ENCODE measurements at regions not wholly inside any gene's neighbourhood (a gene's known extent, or its start where the extent isn't known, plus 50 kb on each side); places are given as distances from the start of the nearest gene placed in this dataset.

DNA sequence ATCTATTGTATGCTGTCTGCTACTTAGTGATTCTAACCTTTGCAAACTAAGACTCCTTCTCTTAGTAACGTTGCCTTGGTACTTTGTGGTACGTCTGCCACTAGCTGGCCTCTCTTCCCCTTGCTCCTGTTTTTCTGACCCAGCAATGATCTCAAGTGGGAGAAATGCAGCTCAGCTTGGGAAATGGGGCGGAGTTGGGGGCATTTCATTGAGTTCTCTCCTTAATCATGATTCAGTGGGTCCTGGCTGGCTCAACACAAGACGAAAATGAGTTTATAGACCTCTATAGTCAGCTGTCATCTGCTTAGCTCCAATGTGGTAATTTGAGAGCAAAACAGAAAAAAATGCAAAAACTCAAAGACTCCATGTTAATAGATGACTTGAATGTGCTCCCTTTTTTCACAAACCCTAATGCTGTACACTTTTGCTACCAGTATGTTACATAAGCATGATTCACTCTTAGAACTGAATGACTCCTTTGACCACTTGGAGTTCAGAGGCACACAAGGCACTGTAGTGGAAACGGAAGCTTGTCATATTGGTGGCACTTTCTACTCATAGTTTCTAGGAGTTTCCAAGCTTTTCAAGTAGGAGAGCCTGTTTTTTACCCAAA is 55.3 kb upstream of the SOX4 start:
- Histone ChIP-seq H3K27me3 (ENCODE audit: control insufficient read depth, insufficient read depth, low read length) (no peaks in the 10 kb centered on the region), H3K4me1 (ENCODE audit: control insufficient read depth, insufficient read depth, low read length) (no peaks in the 10 kb centered on the region), H3K9me3 (ENCODE audit: control insufficient read depth, insufficient read depth, low read depth, low read length) (no peaks in the 10 kb centered on the region), H3K36me3 (ENCODE audit: control insufficient read depth, insufficient read depth, low read length) (no peaks in the 10 kb centered on the region), H3K4me3 (ENCODE audit: low read depth in 2 of 2, low read length in 2 of 2) (no peak overlapping the region), H3K27ac (ENCODE audit: low read length) (no peak overlapping the region)
- BruUV-seq (replicated peaks): no TSS peak
- ATAC-seq: no peak
- intact Hi-C loops (cut with micrococcal nuclease; ENCODE audit: unreplicated experiment): no loop called here
- ChIA-PET CTCF (no interaction called here), POLR2A (interaction anchor here (0.6 kb wide), 1 partner anchor 408 kb away, joined by 19 read pairs; no protein-coding TSS in a partner anchor)
- TF ChIP-seq, protein P1, sequence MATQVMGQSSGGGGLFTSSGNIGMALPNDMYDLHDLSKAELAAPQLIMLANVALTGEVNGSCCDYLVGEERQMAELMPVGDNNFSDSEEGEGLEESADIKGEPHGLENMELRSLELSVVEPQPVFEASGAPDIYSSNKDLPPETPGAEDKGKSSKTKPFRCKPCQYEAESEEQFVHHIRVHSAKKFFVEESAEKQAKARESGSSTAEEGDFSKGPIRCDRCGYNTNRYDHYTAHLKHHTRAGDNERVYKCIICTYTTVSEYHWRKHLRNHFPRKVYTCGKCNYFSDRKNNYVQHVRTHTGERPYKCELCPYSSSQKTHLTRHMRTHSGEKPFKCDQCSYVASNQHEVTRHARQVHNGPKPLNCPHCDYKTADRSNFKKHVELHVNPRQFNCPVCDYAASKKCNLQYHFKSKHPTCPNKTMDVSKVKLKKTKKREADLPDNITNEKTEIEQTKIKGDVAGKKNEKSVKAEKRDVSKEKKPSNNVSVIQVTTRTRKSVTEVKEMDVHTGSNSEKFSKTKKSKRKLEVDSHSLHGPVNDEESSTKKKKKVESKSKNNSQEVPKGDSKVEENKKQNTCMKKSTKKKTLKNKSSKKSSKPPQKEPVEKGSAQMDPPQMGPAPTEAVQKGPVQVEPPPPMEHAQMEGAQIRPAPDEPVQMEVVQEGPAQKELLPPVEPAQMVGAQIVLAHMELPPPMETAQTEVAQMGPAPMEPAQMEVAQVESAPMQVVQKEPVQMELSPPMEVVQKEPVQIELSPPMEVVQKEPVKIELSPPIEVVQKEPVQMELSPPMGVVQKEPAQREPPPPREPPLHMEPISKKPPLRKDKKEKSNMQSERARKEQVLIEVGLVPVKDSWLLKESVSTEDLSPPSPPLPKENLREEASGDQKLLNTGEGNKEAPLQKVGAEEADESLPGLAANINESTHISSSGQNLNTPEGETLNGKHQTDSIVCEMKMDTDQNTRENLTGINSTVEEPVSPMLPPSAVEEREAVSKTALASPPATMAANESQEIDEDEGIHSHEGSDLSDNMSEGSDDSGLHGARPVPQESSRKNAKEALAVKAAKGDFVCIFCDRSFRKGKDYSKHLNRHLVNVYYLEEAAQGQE (IDR thresholded peaks at IDR 0.05; ENCODE audit: insufficient read depth in 1 of 2, low read depth in 2 of 2, low read length in 1 of 2): no peak
- TF ChIP-seq SIN3A (IDR thresholded peaks at IDR 0.05; ENCODE audit: borderline replicate concordance, insufficient read depth, low read depth, low read length) (no peak), TCF7L2 (IDR thresholded peaks at IDR 0.05; ENCODE audit: low read depth, low read length) (no peak), POLR2AphosphoS5 (IDR thresholded peaks at IDR 0.05; ENCODE audit: low read depth, low read length) (no peak)
- TF ChIP-seq, protein P2, sequence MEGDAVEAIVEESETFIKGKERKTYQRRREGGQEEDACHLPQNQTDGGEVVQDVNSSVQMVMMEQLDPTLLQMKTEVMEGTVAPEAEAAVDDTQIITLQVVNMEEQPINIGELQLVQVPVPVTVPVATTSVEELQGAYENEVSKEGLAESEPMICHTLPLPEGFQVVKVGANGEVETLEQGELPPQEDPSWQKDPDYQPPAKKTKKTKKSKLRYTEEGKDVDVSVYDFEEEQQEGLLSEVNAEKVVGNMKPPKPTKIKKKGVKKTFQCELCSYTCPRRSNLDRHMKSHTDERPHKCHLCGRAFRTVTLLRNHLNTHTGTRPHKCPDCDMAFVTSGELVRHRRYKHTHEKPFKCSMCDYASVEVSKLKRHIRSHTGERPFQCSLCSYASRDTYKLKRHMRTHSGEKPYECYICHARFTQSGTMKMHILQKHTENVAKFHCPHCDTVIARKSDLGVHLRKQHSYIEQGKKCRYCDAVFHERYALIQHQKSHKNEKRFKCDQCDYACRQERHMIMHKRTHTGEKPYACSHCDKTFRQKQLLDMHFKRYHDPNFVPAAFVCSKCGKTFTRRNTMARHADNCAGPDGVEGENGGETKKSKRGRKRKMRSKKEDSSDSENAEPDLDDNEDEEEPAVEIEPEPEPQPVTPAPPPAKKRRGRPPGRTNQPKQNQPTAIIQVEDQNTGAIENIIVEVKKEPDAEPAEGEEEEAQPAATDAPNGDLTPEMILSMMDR (IDR thresholded peaks at IDR 0.05): no peak
- in situ Hi-C loops (cut with HindIII; ENCODE audit: low pct_unique_long_range_greater_than_20kb, low sequenced_read_pairs): no loop called here
- DNase-seq (ENCODE audit: low read depth, low spot score): no peak

DNA sequence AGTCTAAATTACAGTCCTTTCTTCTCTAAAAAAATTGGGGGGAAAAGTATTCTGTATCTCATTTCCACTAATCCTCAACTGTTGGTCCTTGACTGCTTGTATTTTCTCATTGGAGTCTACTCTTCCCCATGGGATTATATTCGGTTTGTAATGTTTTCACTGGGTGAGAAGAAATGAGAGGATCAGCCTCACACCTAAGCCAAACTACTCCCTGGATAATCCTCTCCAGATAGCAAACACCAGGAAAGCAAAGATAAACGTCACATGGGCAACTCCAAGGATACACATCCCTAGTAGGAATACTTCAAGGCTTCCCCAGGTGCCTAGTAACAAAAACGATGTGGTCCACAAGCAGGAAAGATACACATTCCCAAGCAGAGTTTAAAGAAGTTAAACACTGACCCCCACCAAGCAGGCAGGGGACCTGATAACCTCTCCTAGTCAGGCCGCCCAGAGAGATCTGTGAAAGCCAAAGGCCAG is 53.9 kb upstream of the SOX4 start:
- in situ Hi-C loops (cut with HindIII; ENCODE audit: low pct_unique_long_range_greater_than_20kb, low sequenced_read_pairs): no loop called here
- no peak for DNase-seq (ENCODE audit: low read depth, low spot score)
- no TSS peak for BruUV-seq (replicated peaks)

More for the DNA sequence above, 53.9 kb upstream of the SOX4 start:
- H3K4me3 ChIP-seq (ENCODE audit: low read depth in 2 of 2, low read length in 2 of 2): no peak overlapping the region
- no peaks in the 10 kb centered on the region for H3K36me3 ChIP-seq (ENCODE audit: control insufficient read depth, insufficient read depth, low read length)
- H3K27me3 ChIP-seq (ENCODE audit: control insufficient read depth, insufficient read depth, low read length): no peaks in the 10 kb centered on the region
- no peak for ATAC-seq
- ChIA-PET POLR2A (no interaction called here), CTCF (no interaction called here)
- no peaks in the 10 kb centered on the region for H3K9me3 ChIP-seq (ENCODE audit: control insufficient read depth, insufficient read depth, low read depth, low read length)
- H3K27ac ChIP-seq (ENCODE audit: low read length): no peak overlapping the region
- no peak for TF ChIP-seq TCF7L2 (IDR thresholded peaks at IDR 0.05; ENCODE audit: low read depth, low read length)
- TF ChIP-seq POLR2AphosphoS5 (IDR thresholded peaks at IDR 0.05; ENCODE audit: low read depth, low read length): no peak
- no peaks in the 10 kb centered on the region for H3K4me1 ChIP-seq (ENCODE audit: control insufficient read depth, insufficient read depth, low read length)
- intact Hi-C loops (cut with micrococcal nuclease; ENCODE audit: unreplicated experiment): no loop called here
